ENCODE measurements at regions not wholly inside any gene's neighbourhood (a gene's known extent, or its start where the extent isn't known, plus 50 kb on each side); places are given as distances from the start of the nearest gene placed in this dataset.

GRCh38 chr6:12392490-12392889 is 102.3 kb downstream of the EDN1 start:
- TF ChIP-seq USF1 (CRISPR knock-in tag; IDR thresholded peaks at IDR 0.05), result no peak
- TF ChIP-seq CTCF (IDR thresholded peaks at IDR 0.05), result no peak
- TF ChIP-seq USF2 (CRISPR knock-in tag; IDR thresholded peaks at IDR 0.05), result no peak
- no peak for TF ChIP-seq ZNF423 (CRISPR knock-in tag; IDR thresholded peaks at IDR 0.05)
- TF ChIP-seq MXD4 (CRISPR knock-in tag; IDR thresholded peaks at IDR 0.05; ENCODE audit: borderline replicate concordance), result no peak
- TF ChIP-seq MAX (CRISPR knock-in tag; IDR thresholded peaks at IDR 0.05), result no peak
- no peak for TF ChIP-seq ZNF232 (CRISPR knock-in tag; IDR thresholded peaks at IDR 0.05)
- no peak for TF ChIP-seq ZNF121 (CRISPR knock-in tag; IDR thresholded peaks at IDR 0.05)
- TF ChIP-seq JUN (CRISPR knock-in tag; IDR thresholded peaks at IDR 0.05), result no peak
- no peak for TF ChIP-seq ETV6 (CRISPR knock-in tag; IDR thresholded peaks at IDR 0.05)
- no peak for TF ChIP-seq E2F1 (CRISPR knock-in tag; IDR thresholded peaks at IDR 0.05)
- TF ChIP-seq ATF2 (CRISPR knock-in tag; IDR thresholded peaks at IDR 0.05; ENCODE audit: borderline replicate concordance, low read depth), result no peak
